Globus pallidus (tissue), 1 donor: ENCODE measurements at regions not wholly inside any gene's neighbourhood (a gene's known extent, or its start where the extent isn't known, plus 50 kb on each side); places are given as distances from the start of the nearest gene placed in this dataset.

Experiments
- DNase-seq: peaks from one replicate; pipeline ENCODE4 v3.0.0-alpha.2; 2015; ENCODE audit warnings: low spot score

GRCh38 chr11:32317643-32318042 is 117.7 kb downstream of the WT1 start:
- DNase-seq: no peak

- DNase-seq: no peak
Observed at GRCh38 chr11:32318071-32319055, 117.0 kb downstream of the WT1 start.

GRCh38 chr11:32323814-32324130 is 111.6 kb downstream of the WT1 start:
- DNase-seq: no peak

DNA sequence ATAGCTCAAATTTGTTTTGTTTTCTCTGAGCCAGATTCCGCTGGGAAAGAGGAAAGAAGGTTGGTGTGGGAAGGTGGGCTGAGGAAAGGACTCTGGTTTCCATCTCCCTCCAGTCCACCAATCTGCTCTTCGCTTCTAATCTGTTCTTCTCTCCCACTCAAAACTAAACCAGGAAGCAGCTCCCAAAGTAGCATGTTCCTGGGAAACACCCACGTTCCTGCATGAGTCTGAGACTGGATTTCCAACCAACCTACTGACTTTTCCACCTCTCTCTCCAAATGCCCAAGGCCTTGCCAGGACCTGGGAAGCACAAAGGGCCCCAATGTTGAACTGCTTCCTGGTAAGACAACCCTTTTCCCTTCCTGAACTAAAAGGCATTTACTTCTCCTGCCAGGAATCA is 110.2 kb downstream of the WT1 start:
- DNase-seq: no peak

- no peak for DNase-seq
Observed at GRCh38 chr11:32325725-32326124, 109.6 kb downstream of the WT1 start.

DNA sequence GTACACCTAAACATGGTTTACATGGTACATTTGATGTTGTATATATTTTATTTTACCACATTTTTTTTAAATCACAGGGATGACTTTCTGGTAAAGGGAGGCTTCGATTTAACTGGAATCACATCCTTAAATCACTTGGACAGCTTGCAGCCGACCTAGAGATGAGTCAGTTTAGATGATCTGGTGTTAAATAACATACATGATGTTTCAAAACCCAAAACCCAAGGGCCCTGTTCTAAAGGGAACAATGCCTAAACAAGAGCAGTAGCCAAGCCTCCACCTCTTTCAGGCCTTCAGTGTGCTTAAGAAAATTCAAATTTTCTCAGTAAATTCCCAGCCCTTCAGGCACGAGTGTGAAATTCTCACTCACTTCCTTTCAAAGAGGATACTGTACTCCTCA is 108.8 kb downstream of the WT1 start:
- no peak for DNase-seq

DNA sequence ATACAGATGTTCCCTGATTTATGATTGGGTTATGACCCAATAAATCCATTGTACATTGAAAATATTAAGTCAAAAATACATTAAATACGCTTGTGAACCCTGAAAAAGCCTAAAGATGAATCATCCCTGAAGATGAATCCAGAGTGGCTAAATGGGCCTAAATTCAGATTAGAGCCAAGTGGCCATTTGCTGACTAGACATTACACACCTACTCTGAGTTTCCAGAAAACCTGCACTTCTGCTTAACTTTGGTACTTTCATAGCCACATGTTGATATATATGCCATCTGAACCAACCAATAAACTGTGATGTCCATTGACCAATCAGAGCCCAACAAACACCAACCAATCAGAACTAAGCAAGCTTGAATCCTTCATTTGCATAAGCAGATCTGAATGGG is 106.9 kb downstream of the WT1 start:
- DNase-seq: no peak

DNA sequence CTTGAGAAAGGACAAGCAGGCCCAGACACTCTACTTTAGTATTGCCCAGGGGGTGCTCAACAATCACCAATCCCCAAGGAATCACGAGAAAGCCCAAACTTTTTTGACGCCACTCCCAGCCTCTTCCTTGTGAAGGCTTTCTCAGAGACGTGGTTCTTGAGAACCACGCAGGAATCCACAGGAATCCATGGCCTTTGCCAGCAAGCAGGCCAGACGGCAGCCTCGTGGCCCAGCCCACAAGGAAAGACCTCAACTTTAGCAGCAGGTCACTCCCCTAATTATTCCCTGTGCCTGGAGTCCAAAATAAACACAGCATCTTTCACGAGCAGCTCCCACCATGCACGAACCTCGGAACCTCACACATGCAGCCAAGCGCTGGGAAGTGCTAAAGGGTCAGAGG is 104.2 kb downstream of the WT1 start:
- no peak for DNase-seq

DNA sequence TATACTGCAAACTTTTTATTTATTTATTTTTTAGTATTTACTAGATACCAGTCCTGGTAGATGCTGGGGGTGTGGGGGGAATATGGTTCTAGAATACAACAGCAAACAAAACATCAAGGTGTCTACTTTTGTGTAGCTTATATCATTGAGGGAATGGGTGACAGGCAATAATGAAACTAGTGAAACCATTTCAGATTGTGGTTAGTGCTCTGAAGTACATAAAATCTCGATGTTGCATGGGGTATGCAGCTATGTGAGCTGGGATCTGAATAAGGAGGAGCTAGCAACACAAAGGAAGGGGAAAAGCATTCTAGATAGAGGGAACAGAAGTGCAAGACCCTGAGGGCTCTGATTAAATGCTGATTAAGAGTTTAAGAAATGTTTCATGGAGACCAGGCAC is 103.5 kb downstream of the WT1 start:
- DNase-seq: no peak

GRCh38 chr11:32332990-32333319 is 102.4 kb downstream of the WT1 start:
- no peak for DNase-seq

DNA sequence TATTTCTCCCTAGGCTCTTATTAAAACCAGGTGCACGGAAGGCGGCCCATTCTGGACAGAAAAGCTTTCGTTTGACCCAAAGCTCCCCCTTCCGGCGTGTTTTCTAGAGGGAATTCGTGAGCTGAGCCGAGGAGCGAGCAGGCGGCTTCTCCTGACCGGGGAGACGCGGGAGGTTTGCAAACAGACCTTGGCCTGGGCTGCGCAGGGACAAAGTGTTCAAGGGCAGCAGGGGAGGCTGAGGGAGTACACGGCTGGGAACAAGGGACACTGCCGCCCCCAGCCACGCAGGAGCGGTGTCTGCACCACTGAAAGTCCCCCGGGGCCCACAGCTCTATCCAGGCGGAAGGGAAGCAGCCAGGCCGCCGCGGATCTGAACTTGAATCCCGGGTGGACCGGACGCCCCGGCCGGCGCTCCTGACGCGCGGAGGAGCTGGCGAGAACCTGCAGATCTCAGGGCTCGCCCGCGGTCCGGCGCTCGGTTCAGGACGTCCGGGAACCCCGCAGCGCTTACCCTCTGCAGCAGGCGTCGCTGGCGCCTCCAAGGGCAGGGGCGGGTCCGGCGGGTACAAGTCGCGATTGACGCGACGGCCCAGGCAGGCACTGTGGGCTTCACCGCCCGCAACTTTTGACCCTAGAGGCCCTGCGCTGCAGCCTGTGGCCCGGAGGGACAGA is 101.9 kb downstream of the WT1 start:
- DNase-seq: peak; percentile 33

GRCh38 chr11:32334822-32335221 is 100.5 kb downstream of the WT1 start:
- DNase-seq: no peak
